ENCODE measurements at regions not wholly inside any gene's neighbourhood (a gene's known extent, or its start where the extent isn't known, plus 50 kb on each side); places are given as distances from the start of the nearest gene placed in this dataset.

GRCh38 chr14:104373855-104374717, 205.5 kb upstream of the C14orf180 start:
- DNase-seq, result no peak

- no peak for DNase-seq
These were observed 204.9 kb upstream of the C14orf180 start for GRCh38 chr14:104374718-104375080.

GRCh38 chr14:104375551-104376201, 203.9 kb upstream of the C14orf180 start:
- no peak for DNase-seq

- DNase-seq, result no peak
These were observed 203.1 kb upstream of the C14orf180 start for GRCh38 chr14:104376202-104377140.

DNA sequence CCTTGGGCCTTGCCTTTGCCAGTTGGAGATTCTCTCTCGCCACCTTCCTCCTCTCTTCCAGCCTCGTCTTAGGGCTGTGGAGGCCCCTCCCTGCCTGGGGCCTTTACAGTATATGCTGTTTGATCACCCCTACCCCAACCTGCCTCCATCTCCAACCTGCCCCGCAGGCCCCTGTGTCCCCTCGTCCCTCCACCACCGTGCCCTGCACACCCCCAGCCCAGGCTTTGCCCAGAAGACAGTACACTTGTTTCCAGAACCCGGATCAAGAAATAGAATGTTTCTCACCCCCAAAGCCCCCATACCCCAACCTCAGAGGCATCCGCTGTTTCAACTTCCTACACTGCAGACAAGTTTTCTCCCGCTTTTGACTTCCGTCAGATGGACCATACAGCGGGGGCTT, 202.3 kb upstream of the C14orf180 start:
- DNase-seq, result no peak

DNA sequence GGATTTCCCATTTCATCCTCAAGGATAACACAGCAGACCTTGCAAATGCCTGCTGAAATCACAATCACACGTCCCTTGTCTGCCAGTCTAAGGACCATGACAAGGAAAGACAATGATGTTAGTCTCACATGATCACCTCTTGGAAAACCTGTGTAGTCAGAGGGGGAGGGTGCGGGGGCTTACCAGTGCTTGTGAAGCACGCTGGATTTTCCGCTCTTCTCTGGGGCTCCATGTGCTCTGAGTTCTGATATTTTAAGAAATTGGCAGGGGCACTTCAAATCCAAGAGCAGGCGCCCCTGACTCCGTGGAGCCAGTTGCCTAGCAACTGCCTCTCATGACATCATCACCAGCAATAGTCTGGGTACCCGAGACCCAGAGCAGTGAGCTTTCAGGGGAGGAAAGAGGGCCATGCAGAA, 200.9 kb upstream of the C14orf180 start:
- peak; percentile 48 to 61 for DNase-seq

GRCh38 chr14:104382361-104383087, 197.0 kb upstream of the C14orf180 start:
- DNase-seq, result no peak

GRCh38 chr14:104383088-104383995, 196.2 kb upstream of the C14orf180 start:
- peak; percentile 87 to 94 for DNase-seq

DNA sequence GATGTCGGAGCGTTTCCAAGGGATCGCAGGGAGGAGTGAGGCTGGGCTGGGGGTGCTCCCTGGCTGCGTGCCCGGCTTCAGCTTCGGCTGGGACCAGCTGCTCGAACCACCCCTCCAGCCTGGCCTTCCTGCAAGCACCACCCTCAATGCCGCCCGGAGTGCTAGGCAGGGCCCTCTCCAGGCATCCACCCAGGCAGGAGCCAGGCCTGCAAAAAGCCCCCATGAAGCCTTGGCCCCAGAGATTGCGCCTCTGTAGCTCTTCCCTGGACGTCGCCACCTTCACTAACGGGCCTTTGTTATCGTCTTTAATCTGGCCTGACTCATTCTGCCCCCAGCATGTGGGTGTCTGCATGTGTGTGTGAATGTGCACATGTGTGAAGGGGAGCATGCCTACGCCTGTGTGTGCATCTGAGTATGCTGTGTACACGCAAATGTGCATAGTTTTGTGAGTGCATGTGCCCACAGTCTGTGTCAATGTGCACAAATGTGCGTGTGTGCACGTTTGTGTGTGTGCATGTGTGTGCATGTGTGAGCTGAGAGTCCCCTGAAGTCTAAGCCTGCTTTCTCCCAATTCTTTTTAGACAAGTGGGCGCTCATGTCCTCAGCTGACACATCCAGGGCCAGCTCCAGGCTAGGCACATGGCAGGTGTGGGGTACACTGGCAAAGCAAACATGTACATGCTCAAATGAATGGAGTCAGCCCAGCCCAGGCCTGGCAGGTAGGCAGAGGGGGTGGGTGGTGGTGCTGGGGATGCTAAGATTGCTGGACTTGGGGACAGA, 195.4 kb upstream of the C14orf180 start:
- peak; percentile 84 to 90 for DNase-seq

DNA sequence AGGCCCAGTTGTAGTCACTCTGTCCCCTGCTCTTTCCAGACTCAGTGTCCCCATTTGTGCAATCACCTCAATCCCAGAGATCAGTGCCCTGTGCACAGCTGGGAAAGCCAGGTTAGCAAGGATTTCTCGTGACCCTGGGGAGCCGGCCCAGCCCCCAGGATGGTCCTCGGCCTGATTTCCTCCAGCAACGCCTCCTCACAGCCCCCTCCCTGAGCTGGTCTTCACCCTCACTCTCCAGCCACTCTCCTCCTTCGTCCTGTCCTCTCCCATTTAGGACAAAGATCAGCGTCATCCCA, 194.8 kb upstream of the C14orf180 start:
- no peak for DNase-seq

- no peak for DNase-seq
These were observed 194.5 kb upstream of the C14orf180 start for GRCh38 chr14:104385111-104385510.

GRCh38 chr14:104385531-104386101, 193.9 kb upstream of the C14orf180 start:
- DNase-seq, result no peak

DNA sequence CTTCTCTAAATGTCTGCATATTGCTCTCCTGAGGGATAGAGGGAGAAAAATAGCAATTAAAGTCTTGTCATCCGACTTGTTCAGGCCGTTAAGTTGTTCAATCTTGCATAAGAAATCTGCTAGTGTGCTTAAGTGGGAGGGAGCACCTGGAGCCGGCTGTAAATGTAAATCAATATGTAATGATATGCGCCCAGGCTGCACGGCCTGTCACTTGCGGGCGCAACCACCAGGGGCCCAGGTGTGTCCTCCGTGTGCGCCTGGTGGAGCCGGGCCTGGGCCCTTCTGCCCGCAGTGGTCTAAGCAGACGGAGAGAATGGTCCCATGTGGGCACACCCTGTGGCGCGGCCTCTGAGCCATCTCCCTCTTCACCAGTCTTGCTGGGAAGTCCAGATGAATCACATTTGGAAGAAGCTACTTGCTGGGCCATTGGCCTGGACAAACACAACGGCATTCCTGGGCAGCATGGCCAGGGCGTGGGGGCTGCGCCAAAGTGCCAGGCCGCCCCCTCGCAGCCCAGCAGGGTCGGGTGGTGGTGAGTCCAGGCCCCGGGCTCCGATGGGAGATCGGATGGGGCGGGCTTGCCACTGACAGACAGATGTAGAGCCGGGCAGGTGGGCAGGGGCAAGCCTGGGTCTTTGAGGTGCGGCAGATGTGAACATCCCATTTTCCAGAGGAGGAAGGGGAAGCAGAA, 193.3 kb upstream of the C14orf180 start:
- peak; percentile 62 to 84 for DNase-seq

DNA sequence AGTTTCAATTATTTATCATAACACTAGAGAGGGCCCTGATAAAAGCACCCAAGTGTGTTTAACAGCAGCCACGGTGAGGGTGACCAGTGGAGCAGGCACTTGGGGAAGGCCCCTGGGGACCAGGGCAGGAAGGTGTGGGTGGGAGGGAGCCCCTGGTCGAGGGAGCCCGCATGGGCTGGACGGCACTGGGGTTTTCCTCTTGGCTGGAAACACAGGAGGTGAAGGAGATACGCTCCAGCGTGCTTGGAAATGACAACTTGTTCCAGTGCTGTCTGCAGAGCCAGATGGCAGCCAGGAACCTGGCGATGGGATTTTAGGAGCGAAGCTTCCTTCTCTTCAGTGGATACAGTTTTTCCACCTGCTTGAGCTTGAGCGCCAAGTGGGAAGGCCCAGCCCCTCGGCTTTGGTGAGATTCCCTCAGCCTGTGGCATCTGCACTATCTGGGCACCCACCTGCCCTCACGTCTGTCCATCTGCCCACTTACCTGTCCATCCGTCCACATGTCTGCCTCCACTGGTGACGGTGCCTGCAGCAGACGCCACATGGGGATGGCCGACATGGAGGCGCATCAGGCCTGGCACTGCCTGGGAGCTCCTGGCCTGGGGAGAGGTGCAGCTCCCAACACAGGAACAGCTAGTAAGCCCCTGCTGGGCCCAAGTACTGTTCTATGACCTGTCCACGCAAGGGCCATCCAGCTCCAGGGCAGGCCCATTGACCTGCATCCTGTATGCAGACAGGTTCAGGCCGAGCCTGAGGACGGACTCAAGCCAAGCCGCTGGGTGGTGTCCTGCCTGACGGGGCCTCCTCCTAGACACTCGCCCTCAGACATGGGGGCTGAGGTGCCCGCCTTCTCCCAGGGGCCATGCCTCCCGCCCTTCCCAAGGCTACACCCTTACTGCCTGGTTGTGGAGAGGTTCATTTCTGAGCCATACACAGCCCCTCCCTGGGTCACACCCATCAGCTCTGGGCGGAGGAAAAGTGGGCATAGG, 192.2 kb upstream of the C14orf180 start:
- DNase-seq, result peak; percentile 84 to 92

DNA sequence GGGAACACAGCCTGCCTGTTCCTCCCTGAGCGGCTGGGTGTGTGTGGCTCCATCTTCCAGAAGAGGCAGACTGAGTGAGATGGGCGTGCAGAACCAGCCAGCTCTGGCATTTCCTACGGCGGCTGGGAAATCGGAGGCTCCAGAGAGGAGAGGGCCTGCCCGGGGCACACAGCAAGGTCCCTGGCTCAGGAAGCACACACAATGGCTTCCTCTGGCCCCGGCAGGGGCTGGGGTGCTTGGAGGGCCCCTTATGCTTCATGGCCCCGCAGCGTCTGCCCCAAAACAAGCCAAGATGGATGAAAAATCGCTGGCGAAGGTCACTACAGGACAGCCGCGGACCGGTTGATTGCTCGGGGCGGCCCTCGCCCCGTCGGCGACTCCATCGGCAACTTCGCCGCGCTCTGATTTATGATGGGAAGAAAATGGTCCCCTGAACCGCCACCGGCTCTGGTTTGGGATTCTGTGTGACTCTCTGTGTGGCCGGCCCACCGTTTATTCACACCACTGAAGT, 191.5 kb upstream of the C14orf180 start:
- no peak for DNase-seq

DNA sequence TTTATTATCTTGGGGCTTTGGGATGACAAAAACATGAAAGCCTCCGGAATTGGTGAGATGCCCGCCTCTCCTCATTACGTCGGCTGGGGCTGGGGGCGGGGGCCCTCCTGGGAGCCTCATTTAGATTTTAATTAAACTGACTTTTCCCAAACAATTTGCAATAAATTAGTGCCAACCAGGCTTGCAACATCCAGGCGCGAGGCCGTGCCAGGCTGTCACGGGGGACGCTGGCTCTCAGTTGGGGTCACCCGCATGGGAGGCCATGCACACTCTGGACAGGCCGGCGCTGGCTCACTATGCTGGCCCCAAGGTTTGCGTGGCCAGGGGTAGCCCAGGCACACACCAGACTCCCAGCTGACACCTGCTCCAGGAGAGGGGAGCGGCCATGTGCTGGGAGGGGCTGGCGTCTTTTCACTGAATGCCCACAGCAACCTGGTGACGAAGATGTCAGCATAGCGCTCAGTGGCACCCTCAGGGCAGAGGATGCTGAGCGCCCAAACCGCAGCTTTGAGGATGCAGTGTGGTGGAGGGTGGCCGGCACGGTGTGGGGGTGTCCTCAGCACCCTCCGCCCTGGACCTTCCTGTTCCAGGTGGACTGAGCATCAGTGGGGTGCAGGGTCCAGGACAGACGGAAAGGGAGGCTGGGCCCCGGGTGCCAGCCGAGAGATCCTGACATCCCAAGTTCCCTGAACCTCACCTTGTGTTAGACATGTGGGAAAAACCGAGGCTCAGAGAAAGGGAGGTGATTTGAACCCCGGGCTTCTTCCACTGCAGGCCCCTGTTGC, 190.8 kb upstream of the C14orf180 start:
- DNase-seq, result no peak

Data from NCI-H524 (cell line).